H9 (cell line): ENCODE measurements at regions not wholly inside any gene's neighbourhood (a gene's known extent, or its start where the extent isn't known, plus 50 kb on each side); places are given as distances from the start of the nearest gene placed in this dataset.

Experiments used
- DNase-seq: peaks from one replicate; pipeline ENCODE4 v3.0.0-alpha.2; 2017
- H2AFZ ChIP-seq: one replicate; pipeline ENCODE4 v1.6.1; 2013; ENCODE audit warnings: mild to moderate bottlenecking, low read length, control low read depth, moderate library complexity
- H2AK5ac ChIP-seq: 2 replicates; pipeline ENCODE4 v1.6.1; 2013; ENCODE audit warnings: low read length, control low read depth, mixed read lengths; ENCODE audit not compliant: insufficient read length
- H2BK120ac ChIP-seq: one replicate; pipeline ENCODE4 v1.6.1; 2013; ENCODE audit warnings: low read depth, mild to moderate bottlenecking, low read length, control low read depth, inconsistent platforms; ENCODE audit not compliant: poor library complexity, severe bottlenecking
- H2BK12ac ChIP-seq: 2 replicates; pipeline ENCODE4 v1.6.1; 2013; ENCODE audit warnings: low read length, control low read depth, mixed read lengths, low read depth; ENCODE audit not compliant: insufficient read length
- H2BK15ac ChIP-seq: 2 replicates; pipeline ENCODE4 v1.6.1; 2013; ENCODE audit warnings: low read depth, low read length, control low read depth
- H2BK20ac ChIP-seq: one replicate; pipeline ENCODE4 v1.6.1; 2013; ENCODE audit warnings: low read depth, mild to moderate bottlenecking, low read length, control low read depth, inconsistent platforms; ENCODE audit not compliant: poor library complexity, severe bottlenecking
- H2BK5ac ChIP-seq: 2 replicates; pipeline ENCODE4 v1.6.1; 2013; ENCODE audit warnings: low read length, control low read depth, mixed read lengths; ENCODE audit not compliant: insufficient read length
- H3K14ac ChIP-seq: 2 replicates; pipeline ENCODE4 v1.6.1; 2013; ENCODE audit warnings: low read length, control low read depth; ENCODE audit not compliant: insufficient read depth
- H3K18ac ChIP-seq: 2 replicates; pipeline ENCODE4 v1.6.1; 2013; ENCODE audit warnings: low read depth, mild to moderate bottlenecking, mixed read lengths, low read length, control low read depth; ENCODE audit not compliant: insufficient read length
- H3K23ac ChIP-seq: 2 replicates; pipeline ENCODE4 v1.6.1; 2013; ENCODE audit warnings: low read length, control low read depth, mixed read lengths, low read depth; ENCODE audit not compliant: insufficient read length
- H3K23me2 ChIP-seq: 2 replicates; pipeline ENCODE4 v1.6.1; 2013; ENCODE audit warnings: low read depth, mild to moderate bottlenecking, mixed read lengths, low read length, control low read depth; ENCODE audit not compliant: insufficient read length, poor library complexity, severe bottlenecking
- H3K27ac ChIP-seq: 2 replicates; pipeline ENCODE4 v1.5.1; 2013; ENCODE audit warnings: low read length, control low read depth, mixed read lengths, low read depth; ENCODE audit not compliant: insufficient read length
- H3K27me3 ChIP-seq: 2 replicates; pipeline ENCODE4 v1.6.1; 2013; ENCODE audit warnings: low read length, control low read depth, inconsistent platforms; ENCODE audit not compliant: insufficient read depth
- H3K4ac ChIP-seq: 2 replicates; pipeline ENCODE4 v1.6.1; 2013; ENCODE audit warnings: low read depth, mild to moderate bottlenecking, control low read depth, inconsistent platforms, low read length, moderate library complexity
- H3K4me1 ChIP-seq: 2 replicates; pipeline ENCODE4 v1.6.1; 2013; ENCODE audit warnings: low read length, control low read depth, inconsistent platforms; ENCODE audit not compliant: insufficient read depth
- H3K4me2 ChIP-seq: 2 replicates; pipeline ENCODE4 v1.6.1; 2013; ENCODE audit warnings: low read length, control low read depth, mixed read lengths; ENCODE audit not compliant: insufficient read length, insufficient read depth
- H3K56ac ChIP-seq: 2 replicates; pipeline ENCODE4 v1.6.1; 2013; ENCODE audit warnings: low read depth, mild to moderate bottlenecking, mixed read lengths, low read length, control low read depth; ENCODE audit not compliant: insufficient read length
- H3K79me1 ChIP-seq: 2 replicates; pipeline ENCODE4 v1.6.1; 2013; ENCODE audit warnings: low read depth, mild to moderate bottlenecking, moderate library complexity, low read length, control low read depth, inconsistent platforms; ENCODE audit not compliant: insufficient read depth, poor library complexity, severe bottlenecking
- H3K79me2 ChIP-seq: 2 replicates; pipeline ENCODE4 v1.6.1; 2013; ENCODE audit warnings: low read length, control low read depth, inconsistent platforms; ENCODE audit not compliant: insufficient read depth
- H3K9ac ChIP-seq: 2 replicates; pipeline ENCODE4 v1.6.1; 2013; ENCODE audit warnings: low read length, control low read depth, mixed read lengths; ENCODE audit not compliant: insufficient read length; ENCODE audit errors: extremely low read depth
- H3K9me3 ChIP-seq: one replicate; pipeline ENCODE4 v1.6.1; 2013; ENCODE audit warnings: low read depth, low read length, inconsistent platforms; ENCODE audit not compliant: control insufficient read depth
- H3T11ph ChIP-seq: one replicate; pipeline ENCODE4 v1.6.1; 2013; ENCODE audit warnings: mild to moderate bottlenecking, low read length, control low read depth, inconsistent platforms
- H4K20me1 ChIP-seq: one replicate; pipeline ENCODE4 v1.6.1; 2013; ENCODE audit not compliant: control insufficient read depth, insufficient read length, insufficient read depth
- H4K5ac ChIP-seq: 2 replicates; pipeline ENCODE4 v1.6.1; 2013; ENCODE audit warnings: low read depth, mild to moderate bottlenecking, mixed read lengths, low read length, control low read depth; ENCODE audit not compliant: insufficient read length
- H4K8ac ChIP-seq: replicated peaks from 2 replicates; pipeline ENCODE4 v1.6.1; 2013; ENCODE audit warnings: low read length, control low read depth, mixed read lengths, low read depth; ENCODE audit not compliant: insufficient read length
- H4K91ac ChIP-seq: 2 replicates; pipeline ENCODE4 v1.6.1; 2013; ENCODE audit warnings: low read depth, mild to moderate bottlenecking, moderate library complexity, mixed read lengths, low read length, control low read depth; ENCODE audit not compliant: insufficient read length
- H3K27ac Mint-ChIP-seq, 3 experiments: 2 replicates in 2 of 3; 3 replicates in 1 of 3; pipeline ENCODE4 v1.8.0; 2020 to 2021; ENCODE audit warnings: mixed read lengths in 3 of 3, mild to moderate bottlenecking in 1 of 3, moderate library complexity in 1 of 3
- H3K27me3 Mint-ChIP-seq: 2 replicates; pipeline ENCODE4 v1.8.0; 2021; ENCODE audit warnings: low read depth, mild to moderate bottlenecking, moderate library complexity, mixed read lengths
- H3K36me3 Mint-ChIP-seq, 3 experiments: 2 replicates in 2 of 3; 3 replicates in 1 of 3; pipeline ENCODE4 v1.8.0; 2020 to 2021; ENCODE audit warnings: low read depth in 3 of 3, mixed read lengths in 3 of 3; ENCODE audit not compliant: insufficient read depth in 1 of 3
- H3K4me1 Mint-ChIP-seq, 2 experiments: 2 replicates each; pipeline ENCODE4 v1.8.0; 2020; ENCODE audit warnings: mixed read lengths in 2 of 2
- H3K4me3 Mint-ChIP-seq, 2 experiments: 2 replicates in 1 of 2; 3 replicates in 1 of 2; pipeline ENCODE4 v1.8.0; 2020 to 2021; ENCODE audit warnings: mild to moderate bottlenecking in 2 of 2, mixed read lengths in 2 of 2, moderate library complexity in 1 of 2
- H3K9me3 Mint-ChIP-seq, 2 experiments: 2 replicates in 1 of 2; 3 replicates in 1 of 2; pipeline ENCODE4 v1.8.0; 2020; ENCODE audit warnings: mild to moderate bottlenecking in 2 of 2, mixed read lengths in 2 of 2, moderate library complexity in 1 of 2
- CTCF ChIP-seq: fragments of 200-600 bp; sonication (generic); conservative IDR thresholded peaks from 3 replicates; pipeline ENCODE4 v1.8.0; 2021; ENCODE audit warnings: antibody characterized with exemption, mild to moderate bottlenecking
- WGBS: extraction: QIAGEN DNeasy Blood & Tissue Kit; methylation state at CpG from one replicate; pipeline ENCODE4 v1.1.7; 2013; ENCODE audit warnings: missing lambda C conversion rate, low lambda C conversion rate, mixed read lengths; ENCODE audit not compliant: insufficient read length; ENCODE audit errors: extremely low coverage; 5-methylcytosine and 5-hydroxymethylcytosine counted together

GRCh38 chr11:116492600-116492999 lies 280.2 kb downstream of the BUD13 start:
- no peak overlapping the region for H4K5ac ChIP-seq
- H2BK5ac ChIP-seq: no peak overlapping the region
- H2AK5ac ChIP-seq: no peak overlapping the region
- no peak for DNase-seq
- no peaks in the 10 kb centered on the region for H3K36me3 Mint-ChIP-seq
- no peak overlapping the region for H3K4me3 Mint-ChIP-seq
- H3K14ac ChIP-seq: no peak overlapping the region
- no peak overlapping the region for H3T11ph ChIP-seq
- H2BK15ac ChIP-seq: no peak overlapping the region
- no peaks in the 10 kb centered on the region for H3K79me2 ChIP-seq
- no peaks in the 10 kb centered on the region for H3K9me3 Mint-ChIP-seq
- H3K27me3 ChIP-seq: peaks cover 10% of the 10 kb centered on the region; the same call in 1 of the 2 replicates
- no CpG with 5 or more reads among the region's 3 CpGs for WGBS
- H4K91ac ChIP-seq: no peak overlapping the region
- no peak overlapping the region for H3K27ac Mint-ChIP-seq
- no peaks in the 10 kb centered on the region for H3K23me2 ChIP-seq
- H3K27me3 Mint-ChIP-seq: peaks cover 67% of the 10 kb centered on the region
- no peak overlapping the region for H3K23ac ChIP-seq
- H2AFZ ChIP-seq: no peak overlapping the region
- H3K4ac ChIP-seq: no peak overlapping the region
- no peak overlapping the region for H2BK120ac ChIP-seq
- no peak overlapping the region for H3K4me2 ChIP-seq
- no peaks in the 10 kb centered on the region for H4K20me1 ChIP-seq
- no peak overlapping the region for H2BK20ac ChIP-seq
- H3K56ac ChIP-seq: no peak overlapping the region
- H3K4me1 ChIP-seq: no peaks in the 10 kb centered on the region
- H4K8ac ChIP-seq: no peak overlapping the region
- no peak for TF ChIP-seq CTCF
- H3K27ac ChIP-seq: no peak overlapping the region
- H3K79me1 ChIP-seq: no peaks in the 10 kb centered on the region
- H3K9me3 ChIP-seq: no peaks in the 10 kb centered on the region
- peaks cover 6 to 10% of the 10 kb centered on the region in 2 experiments; a peak in 2 of 4 replicates for H3K4me1 Mint-ChIP-seq
- no peak overlapping the region for H3K18ac ChIP-seq
- H2BK12ac ChIP-seq: no peak overlapping the region
- no peak overlapping the region for H3K9ac ChIP-seq
